HG02588 (cell line): ENCODE measurements at regions not wholly inside any gene's neighbourhood (a gene's known extent, or its start where the extent isn't known, plus 50 kb on each side); places are given as distances from the start of the nearest gene placed in this dataset.
"Not testable (repeated sequence)": the region's sequence is repeated elsewhere in the genome, so short reads cannot be mapped to it uniquely, and the experiment has no call there.

Experiments
- ATAC-seq: cut with Tn5 transposase; IDR thresholded peaks from one replicate; pipeline ENCODE4 v1.9.1; 2021; ENCODE audit warnings: mild to moderate bottlenecking, moderate library complexity; ENCODE audit not compliant: unreplicated experiment

GRCh38 chr6:150764334-150765066 lies 101.0 kb upstream of the MTHFD1L start:
- no peak for ATAC-seq

GRCh38 chr6:150765067-150765764 lies 100.3 kb upstream of the MTHFD1L start:
- peak; percentile 87 for ATAC-seq

- no peak for ATAC-seq
Observed at GRCh38 chr6:150766201-150766997, 99.1 kb upstream of the MTHFD1L start.

GRCh38 chr6:150767161-150767560 lies 98.3 kb upstream of the MTHFD1L start:
- ATAC-seq, result no peak

GRCh38 chr6:150767571-150768018 lies 97.9 kb upstream of the MTHFD1L start:
- ATAC-seq, result no peak

GRCh38 chr6:150770637-150771036 lies 94.9 kb upstream of the MTHFD1L start:
- no peak for ATAC-seq

GRCh38 chr6:150773969-150774368 lies 91.5 kb upstream of the MTHFD1L start:
- no peak for ATAC-seq

- no peak for ATAC-seq
Observed at GRCh38 chr6:150775415-150776203, 89.9 kb upstream of the MTHFD1L start.

GRCh38 chr6:150777736-150778135 lies 87.8 kb upstream of the MTHFD1L start:
- no peak for ATAC-seq

GRCh38 chr6:150783813-150784212 lies 81.7 kb upstream of the MTHFD1L start:
- no peak for ATAC-seq

- ATAC-seq, result no peak
Observed at GRCh38 chr6:150787429-150787828, 78.1 kb upstream of the MTHFD1L start.

- ATAC-seq, result no peak
Observed at GRCh38 chr6:150788089-150788488, 77.4 kb upstream of the MTHFD1L start.

- ATAC-seq, result not testable (repeated sequence)
Observed at GRCh38 chr6:150789906-150790305, 75.6 kb upstream of the MTHFD1L start.

GRCh38 chr6:150791717-150792116 lies 73.8 kb upstream of the MTHFD1L start:
- no peak for ATAC-seq

- no peak for ATAC-seq
Observed at GRCh38 chr6:150797949-150798348, 67.6 kb upstream of the MTHFD1L start.

- no peak for ATAC-seq
Observed at GRCh38 chr6:150799276-150799805, 66.2 kb upstream of the MTHFD1L start.

GRCh38 chr6:150800674-150801314 lies 64.7 kb upstream of the MTHFD1L start:
- no peak for ATAC-seq

- no peak for ATAC-seq
Observed at GRCh38 chr6:150806790-150807189, 58.7 kb upstream of the MTHFD1L start.

GRCh38 chr6:150813319-150813992 lies 52.0 kb upstream of the MTHFD1L start:
- ATAC-seq, result peak; percentile 72
